Common myeloid progenitor, CD34-positive (primary cell): ENCODE measurements at regions not wholly inside any gene's neighbourhood (a gene's known extent, or its start where the extent isn't known, plus 50 kb on each side); places are given as distances from the start of the nearest gene placed in this dataset.

ENCODE experiments used
- CTCF ChIA-PET: fragments of 350-600 bp; sonication (Branson Sonifier 250); formaldehyde crosslinking; loops from one replicate; lab custom pipeline; 2021; ENCODE audit warnings: antibody characterized with exemption; lab: Charles Lee
- POLR2A ChIA-PET: fragments of 350-600 bp; sonication (Branson Sonifier 250); formaldehyde crosslinking; loops from one replicate; lab custom pipeline; 2021; ENCODE audit warnings: antibody characterized with exemption; lab: Charles Lee
- DNase-seq, 3 donors: peaks; one replicate each; pipeline versions ENCODE4 v3.0.0 to v3.0.0-alpha.2; 2013
- H3K27ac ChIP-seq, 2 experiments: 1 replicate in 1 of 2; 2 replicates in 1 of 2; pipeline ENCODE4 v1.7.0; 2013; ENCODE audit warnings: inconsistent platforms in 2 of 2, low read length in 2 of 2, mild to moderate bottlenecking in 2 of 2, low read depth in 1 of 2, moderate library complexity in 1 of 2; ENCODE audit not compliant: severe bottlenecking in 2 of 2, insufficient read depth in 1 of 2, poor library complexity in 1 of 2
- H3K27me3 ChIP-seq, 5 experiments: replicated peaks in 2 of 5; 1 replicate in 3 of 5; 2 replicates in 2 of 5; pipeline versions ENCODE4 v1.6.1 to v1.7.0; 2013; ENCODE audit warnings: low read length in 4 of 5, mild to moderate bottlenecking in 2 of 5, moderate library complexity in 2 of 5, inconsistent platforms in 1 of 5; ENCODE audit not compliant: insufficient read depth in 5 of 5, control insufficient read depth in 4 of 5
- H3K36me3 ChIP-seq, 4 experiments: 1 replicate in 2 of 4; 2 replicates in 2 of 4; pipeline versions ENCODE4 v1.6.1 to v1.7.0; 2013; ENCODE audit warnings: low read length in 3 of 4, control low read depth in 1 of 4, mild to moderate bottlenecking in 1 of 4; ENCODE audit not compliant: control insufficient read depth in 4 of 4, insufficient read depth in 4 of 4
- H3K4me1 ChIP-seq, 4 experiments: 1 replicate in 3 of 4; 2 replicates in 1 of 4; pipeline versions ENCODE4 v1.6.1 to v1.7.1; 2013; ENCODE audit warnings: low read length in 3 of 4, mild to moderate bottlenecking in 3 of 4, control low read depth in 1 of 4, inconsistent platforms in 1 of 4, moderate library complexity in 1 of 4; ENCODE audit not compliant: control insufficient read depth in 4 of 4, insufficient read depth in 4 of 4; ENCODE audit errors: control extremely low read depth in 1 of 4
- H3K4me3 ChIP-seq, 7 experiments: 1 replicate in 4 of 7; 2 replicates in 3 of 7; pipeline versions ENCODE4 v1.5.1 to v1.7.0; 2013; ENCODE audit warnings: mild to moderate bottlenecking in 7 of 7, low read length in 6 of 7, moderate library complexity in 6 of 7, inconsistent platforms in 2 of 7, low read depth in 2 of 7, control low read depth in 1 of 7; ENCODE audit not compliant: insufficient read depth in 4 of 7, control insufficient read depth in 1 of 7; ENCODE audit errors: extremely low read depth in 1 of 7
- H3K9me3 ChIP-seq, 5 experiments: 1 replicate in 4 of 5; 2 replicates in 1 of 5; pipeline versions ENCODE4 v1.6.1 to v1.7.1; 2013; ENCODE audit warnings: low read length in 4 of 5, mild to moderate bottlenecking in 2 of 5, inconsistent platforms in 1 of 5, low read depth in 1 of 5, moderate library complexity in 1 of 5; ENCODE audit not compliant: control insufficient read depth in 4 of 5, insufficient read depth in 2 of 5; ENCODE audit errors: control extremely low read depth in 1 of 5
- WGBS: methylation state at CpG from one replicate; pipeline ENCODE4 v1.1.5; 2013; ENCODE audit not compliant: insufficient coverage; 5-methylcytosine and 5-hydroxymethylcytosine counted together

- POLR2A ChIA-PET = no interaction called here
- H3K9me3 ChIP-seq = no peaks in the 10 kb centered on the region
- no peaks in the 10 kb centered on the region for H3K36me3 ChIP-seq
- H3K27ac ChIP-seq = no peak overlapping the region
- H3K27me3 ChIP-seq = no peaks in the 10 kb centered on the region
- no peak for DNase-seq
- CTCF ChIA-PET = interaction anchor here (1.5 kb wide), 1 partner anchor 10 kb away, joined by 3 read pairs; no protein-coding TSS in a partner anchor
- no peaks in the 10 kb centered on the region for H3K4me1 ChIP-seq
- no CpG with 5 or more reads among the region's 2 CpGs for WGBS
- no peak overlapping the region for H3K4me3 ChIP-seq
These were observed 807.7 kb downstream of the TBC1D32 start for GRCh38 chr6:120526576-120526975.

GRCh38 chr6:120514544-120514943, 819.7 kb downstream of the TBC1D32 start:
- DNase-seq = no peak
- no CpG with 5 or more reads among the region's 1 CpG for WGBS
- Histone ChIP-seq H3K4me3 (no peak overlapping the region), H3K36me3 (no peaks in the 10 kb centered on the region), H3K9me3 (peaks cover 0 to 3% (median 0%) of the 10 kb centered on the region in 5 experiments), H3K27ac (no peak overlapping the region), H3K27me3 (no peaks in the 10 kb centered on the region), H3K4me1 (no peaks in the 10 kb centered on the region)
- ChIA-PET CTCF (no interaction called here), POLR2A (no interaction called here)

GRCh38 chr6:120511712-120512111, 822.6 kb downstream of the TBC1D32 start:
- H3K27ac ChIP-seq = no peak overlapping the region
- DNase-seq = no peak
- no peaks in the 10 kb centered on the region for H3K4me1 ChIP-seq
- H3K27me3 ChIP-seq = no peaks in the 10 kb centered on the region
- peaks cover 0 to 3% (median 1%) of the 10 kb centered on the region in 5 experiments for H3K9me3 ChIP-seq
- CTCF ChIA-PET = interaction anchor here (0.5 kb wide), 1 partner anchor 151 kb away, joined by 3 read pairs; no protein-coding TSS in a partner anchor
- H3K4me3 ChIP-seq = no peak overlapping the region
- H3K36me3 ChIP-seq = no peaks in the 10 kb centered on the region
- POLR2A ChIA-PET = no interaction called here

- Histone ChIP-seq H3K4me3 (no peak overlapping the region), H3K27ac (no peak overlapping the region), H3K27me3 (no peaks in the 10 kb centered on the region), H3K4me1 (no peaks in the 10 kb centered on the region), H3K36me3 (no peaks in the 10 kb centered on the region), H3K9me3 (no peaks in the 10 kb centered on the region)
- CTCF ChIA-PET = no interaction called here
- POLR2A ChIA-PET = no interaction called here
- DNase-seq = no peak
- WGBS = 100% methylated on average over 5 of the region's 6 CpGs
These were observed 835.6 kb downstream of the TBC1D32 start for GRCh38 chr6:120498711-120499110.

- Histone ChIP-seq H3K4me3 (no peak overlapping the region), H3K36me3 (no peaks in the 10 kb centered on the region), H3K9me3 (no peaks in the 10 kb centered on the region), H3K27ac (no peak overlapping the region), H3K27me3 (no peaks in the 10 kb centered on the region), H3K4me1 (no peaks in the 10 kb centered on the region)
- POLR2A ChIA-PET = no interaction called here
- WGBS = no CpG with 5 or more reads among the region's 1 CpG
- DNase-seq = no peak
- CTCF ChIA-PET = no interaction called here
These were observed 837.6 kb downstream of the TBC1D32 start for GRCh38 chr6:120496661-120497060.

- DNase-seq = no peak
- Histone ChIP-seq H3K27ac (no peak overlapping the region), H3K4me3 (no peak overlapping the region), H3K36me3 (no peaks in the 10 kb centered on the region), H3K4me1 (no peaks in the 10 kb centered on the region), H3K9me3 (no peaks in the 10 kb centered on the region), H3K27me3 (no peaks in the 10 kb centered on the region)
- CTCF ChIA-PET = no interaction called here
- POLR2A ChIA-PET = no interaction called here
These were observed 840.8 kb downstream of the TBC1D32 start for GRCh38 chr6:120493505-120493904.

GRCh38 chr6:120489941-120490340, 844.3 kb downstream of the TBC1D32 start:
- WGBS = no CpG with 5 or more reads among the region's 2 CpGs

More at GRCh38 chr6:120489941-120490340, 844.3 kb downstream of the TBC1D32 start:
- no peak for DNase-seq
- POLR2A ChIA-PET = no interaction called here
- Histone ChIP-seq H3K27me3 (no peaks in the 10 kb centered on the region), H3K9me3 (no peaks in the 10 kb centered on the region), H3K36me3 (no peaks in the 10 kb centered on the region), H3K4me1 (no peaks in the 10 kb centered on the region), H3K4me3 (no peak overlapping the region), H3K27ac (no peak overlapping the region)
- CTCF ChIA-PET = interaction anchor here (0.6 to 1.1 kb wide), 2 partner anchors 147 to 830 kb away, joined by 3 read pairs; no protein-coding TSS in a partner anchor
